Ectodermal cell (in vitro differentiated cells): ENCODE measurements at regions not wholly inside any gene's neighbourhood (a gene's known extent, or its start where the extent isn't known, plus 50 kb on each side); places are given as distances from the start of the nearest gene placed in this dataset.

Experiments
- H3K27ac ChIP-seq: 2 replicates; pipeline ENCODE4 v1.7.0; 2013; ENCODE audit warnings: mild to moderate bottlenecking, low read depth, low read length; ENCODE audit not compliant: insufficient read depth, poor library complexity, severe bottlenecking
- H3K27me3 ChIP-seq: 2 replicates; pipeline ENCODE4 v1.7.0; 2013; ENCODE audit warnings: mild to moderate bottlenecking, low read length; ENCODE audit not compliant: insufficient read depth, control insufficient read depth, poor library complexity, severe bottlenecking
- H3K36me3 ChIP-seq: one replicate; pipeline ENCODE4 v1.7.0; 2013; ENCODE audit warnings: low read length; ENCODE audit not compliant: control insufficient read depth, insufficient read depth
- H3K4me1 ChIP-seq: one replicate; pipeline ENCODE4 v1.7.0; 2013; ENCODE audit warnings: low read length; ENCODE audit not compliant: control insufficient read depth, insufficient read depth
- H3K4me3 ChIP-seq: 2 replicates; pipeline ENCODE4 v1.7.0; 2013; ENCODE audit warnings: low read depth, low read length, control low read depth; ENCODE audit not compliant: insufficient read depth
- H3K9me3 ChIP-seq: 2 replicates; pipeline ENCODE4 v1.7.0; 2013; ENCODE audit warnings: mild to moderate bottlenecking, low read length, moderate library complexity; ENCODE audit not compliant: control insufficient read depth
- WGBS, 2 experiments: methylation state at CpG; one replicate each; pipeline ENCODE4 v1.1.7; 2013; ENCODE audit warnings: missing lambda C conversion rate in 2 of 2; 5-methylcytosine and 5-hydroxymethylcytosine counted together

DNA sequence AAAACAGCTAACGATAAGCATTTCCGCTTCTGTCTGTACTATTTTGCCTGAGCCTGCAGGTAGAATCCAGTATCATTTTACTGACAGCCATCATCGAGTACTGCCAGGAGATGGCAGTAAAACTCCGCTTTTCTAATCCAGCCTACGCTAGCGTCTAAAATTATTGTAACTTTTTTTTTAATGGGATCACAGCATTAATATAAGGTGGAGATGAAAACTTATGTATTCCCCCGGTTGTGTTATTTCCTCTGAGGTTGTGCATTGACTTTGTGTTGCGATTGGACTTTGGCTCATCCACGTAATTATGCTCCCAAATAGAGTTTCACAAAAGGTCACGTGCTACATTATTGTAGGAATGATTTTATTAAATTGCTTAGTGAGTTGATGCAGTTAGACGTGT, 248.1 kb downstream of the C4orf33 start:
- H3K4me1 ChIP-seq: peaks cover 3% of the 10 kb centered on the region
- no peak overlapping the region for H3K27ac ChIP-seq
- H3K9me3 ChIP-seq: peaks cover 2% of the 10 kb centered on the region
- H3K27me3 ChIP-seq: no peaks in the 10 kb centered on the region
- no peaks in the 10 kb centered on the region for H3K36me3 ChIP-seq
- 58 to 66% methylated on average over 10 to 11 of the region's 11 CpGs for WGBS, 2 experiments
- H3K4me3 ChIP-seq: no peak overlapping the region

DNA sequence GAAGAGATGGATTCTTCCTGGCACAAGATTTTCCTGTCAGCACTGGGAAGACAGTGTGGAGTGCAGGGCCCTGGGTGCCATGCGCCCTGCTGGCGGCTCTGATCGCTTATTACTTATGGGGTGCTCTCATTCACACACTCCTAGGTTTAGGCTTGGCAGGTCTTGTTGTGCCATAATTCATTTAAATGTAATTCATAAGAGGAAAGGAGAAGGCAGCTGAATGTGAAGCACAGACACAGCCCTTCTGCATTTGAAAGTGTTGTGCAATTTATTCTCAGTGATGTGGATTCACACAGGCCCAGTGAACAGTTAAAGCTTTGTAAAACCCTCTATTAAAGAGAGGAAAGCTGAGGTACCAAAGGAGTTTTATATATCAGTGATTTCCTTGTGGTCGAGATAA, 249.7 kb downstream of the C4orf33 start:
- WGBS, 2 experiments: 95 to 100% methylated on average over 2 to 4 of the region's 4 CpGs
- Histone ChIP-seq H3K4me3 (no peak overlapping the region), H3K27me3 (no peaks in the 10 kb centered on the region), H3K9me3 (peaks cover 1% of the 10 kb centered on the region), H3K4me1 (peaks cover 3% of the 10 kb centered on the region), H3K27ac (no peak overlapping the region), H3K36me3 (no peaks in the 10 kb centered on the region)

DNA sequence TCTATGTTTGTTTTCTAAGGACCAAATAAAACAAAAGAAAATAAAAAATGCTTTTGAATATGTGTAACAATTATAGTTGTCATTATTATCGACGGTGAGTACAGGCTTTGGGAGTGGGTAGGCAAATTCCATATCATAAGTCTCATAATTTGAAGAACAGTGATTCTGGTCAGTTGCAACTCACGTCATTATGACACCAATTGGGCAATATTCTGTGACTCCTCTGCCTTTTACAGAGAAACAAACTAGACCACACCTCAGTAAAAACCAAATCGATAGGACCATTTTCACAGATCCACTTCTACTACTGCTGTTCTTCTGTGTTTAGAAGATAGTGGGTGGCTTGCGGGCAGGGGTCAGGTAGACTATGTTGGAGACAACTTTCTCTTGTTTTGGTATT, 250.1 kb downstream of the C4orf33 start:
- no peak overlapping the region for H3K4me3 ChIP-seq
- H3K36me3 ChIP-seq: no peaks in the 10 kb centered on the region
- peaks cover 3% of the 10 kb centered on the region for H3K4me1 ChIP-seq
- no peaks in the 10 kb centered on the region for H3K27me3 ChIP-seq
- 96 to 98% methylated on average over 2 to 5 of the region's 5 CpGs for WGBS, 2 experiments
- H3K27ac ChIP-seq: no peak overlapping the region
- H3K9me3 ChIP-seq: no peaks in the 10 kb centered on the region

DNA sequence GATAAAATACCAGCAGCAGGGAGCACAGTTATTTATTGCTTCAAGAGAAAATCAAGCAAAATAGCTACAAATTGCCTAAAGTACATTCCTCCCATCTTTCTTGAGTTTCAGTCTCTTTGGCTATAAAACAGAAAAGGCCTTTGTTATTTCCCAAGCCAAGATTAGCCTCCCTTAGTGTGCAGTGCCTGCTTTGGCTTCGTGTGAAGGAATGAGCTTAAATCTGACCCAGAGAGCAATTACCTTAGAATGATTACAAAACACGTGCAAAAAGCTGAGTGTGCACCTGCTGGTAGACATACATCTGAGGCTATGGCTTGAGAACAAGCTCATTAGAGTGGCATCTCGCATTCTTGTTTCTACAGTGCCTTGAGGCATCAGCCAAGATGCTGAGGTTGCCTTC, 250.8 kb downstream of the C4orf33 start:
- H3K4me1 ChIP-seq: peaks cover 3% of the 10 kb centered on the region
- WGBS, 2 experiments: 85 to 87% methylated on average over 3 of the region's 3 CpGs
- H3K4me3 ChIP-seq: no peak overlapping the region
- no peaks in the 10 kb centered on the region for H3K9me3 ChIP-seq
- H3K27me3 ChIP-seq: no peaks in the 10 kb centered on the region
- H3K27ac ChIP-seq: no peak overlapping the region
- H3K36me3 ChIP-seq: no peaks in the 10 kb centered on the region

DNA sequence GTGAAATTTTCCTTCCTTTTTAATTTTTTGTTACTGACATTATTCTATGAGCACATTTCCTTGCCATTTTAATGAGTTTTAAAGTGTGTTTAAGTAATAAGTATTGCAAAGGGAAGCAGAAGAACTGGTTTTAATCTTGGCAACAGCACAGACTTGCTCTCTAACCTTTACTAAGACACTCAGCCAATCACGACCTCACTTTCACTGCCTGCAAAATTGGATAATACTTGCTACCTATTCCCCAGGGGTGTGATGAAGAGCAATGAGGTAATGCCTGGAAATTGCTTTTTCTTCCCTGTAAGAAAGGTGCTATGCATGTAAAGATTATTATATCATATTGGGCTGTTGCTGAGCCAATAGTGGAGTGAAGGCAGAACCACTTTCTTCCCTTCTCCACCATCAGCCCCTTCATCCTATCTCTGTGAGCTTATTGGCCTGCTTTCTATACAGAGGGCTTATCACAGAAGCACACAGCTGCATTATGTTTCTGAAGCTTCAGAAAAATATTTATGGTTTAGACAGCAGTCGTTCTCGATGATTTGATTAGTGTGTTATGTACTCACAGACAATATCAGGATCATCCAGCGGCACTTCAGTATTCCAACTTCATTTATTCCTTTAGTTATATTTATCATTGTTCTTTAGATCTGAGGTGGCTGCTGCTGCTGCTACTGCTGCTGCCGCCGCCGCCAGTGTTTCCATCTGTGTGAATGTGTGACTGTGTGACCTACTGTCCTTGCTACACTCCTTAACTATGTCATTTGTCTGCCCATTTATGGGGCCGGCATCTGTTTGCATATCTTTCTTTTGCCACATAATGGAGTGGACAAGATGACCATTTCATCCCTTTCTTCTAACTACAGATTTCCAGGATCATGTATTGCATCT, 255.1 kb downstream of the C4orf33 start:
- no peaks in the 10 kb centered on the region for H3K27me3 ChIP-seq
- no peaks in the 10 kb centered on the region for H3K9me3 ChIP-seq
- H3K27ac ChIP-seq: no peak overlapping the region
- H3K36me3 ChIP-seq: no peaks in the 10 kb centered on the region
- H3K4me3 ChIP-seq: no peak overlapping the region
- H3K4me1 ChIP-seq: peaks cover 15% of the 10 kb centered on the region
- WGBS, 2 experiments: 89 to 92% methylated on average over 6 to 8 of the region's 8 CpGs

DNA sequence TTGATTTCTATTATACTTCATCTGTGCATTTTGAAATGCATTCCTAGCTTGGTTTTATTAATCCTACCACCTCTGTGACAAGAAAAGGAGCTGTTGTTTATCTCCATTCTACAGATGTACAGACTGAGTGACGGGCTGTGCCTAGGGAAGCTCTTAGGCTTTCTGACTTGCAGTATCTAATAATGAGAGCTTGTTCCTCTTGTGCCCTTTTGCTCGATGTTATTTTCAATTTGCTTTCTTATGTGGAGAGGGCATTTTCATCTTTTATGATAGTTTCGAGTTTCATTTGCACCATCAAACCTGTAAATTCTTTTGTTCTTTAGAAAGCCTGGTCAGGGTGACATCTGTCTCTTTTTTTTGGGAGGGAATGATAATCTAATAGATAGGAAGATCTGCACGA, 256.5 kb downstream of the C4orf33 start:
- Histone ChIP-seq H3K27ac (no peak overlapping the region), H3K27me3 (no peaks in the 10 kb centered on the region), H3K9me3 (no peaks in the 10 kb centered on the region), H3K4me1 (peaks cover 14% of the 10 kb centered on the region), H3K36me3 (no peaks in the 10 kb centered on the region), H3K4me3 (no peak overlapping the region)
- WGBS, 2 experiments: 95 to 98% methylated on average over 3 to 4 of the region's 4 CpGs

DNA sequence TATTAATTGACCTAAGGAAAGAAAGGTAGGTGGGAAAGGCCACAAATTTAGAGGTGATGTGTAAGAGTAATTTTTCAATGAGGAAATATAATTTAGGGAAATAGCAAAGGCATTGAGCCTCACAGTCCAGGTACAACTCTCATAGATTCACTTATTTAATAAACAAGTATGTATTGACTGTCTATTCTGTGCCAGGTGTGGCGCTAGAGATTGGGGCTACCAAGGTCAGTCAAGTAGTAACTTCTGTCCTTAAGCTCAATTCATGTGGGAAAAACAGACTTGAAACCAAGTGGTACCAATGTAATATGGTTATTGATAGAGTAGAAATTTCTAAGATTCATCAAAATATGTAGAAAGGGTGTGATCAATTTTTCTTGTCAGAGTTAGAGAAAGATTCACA, 257.5 kb downstream of the C4orf33 start:
- no peaks in the 10 kb centered on the region for H3K36me3 ChIP-seq
- H3K27me3 ChIP-seq: no peaks in the 10 kb centered on the region
- H3K27ac ChIP-seq: no peak overlapping the region
- H3K4me3 ChIP-seq: no peak overlapping the region
- 94 to 100% methylated on average over 1 of the region's 1 CpG for WGBS, 2 experiments
- no peaks in the 10 kb centered on the region for H3K9me3 ChIP-seq
- peaks cover 14% of the 10 kb centered on the region for H3K4me1 ChIP-seq

DNA sequence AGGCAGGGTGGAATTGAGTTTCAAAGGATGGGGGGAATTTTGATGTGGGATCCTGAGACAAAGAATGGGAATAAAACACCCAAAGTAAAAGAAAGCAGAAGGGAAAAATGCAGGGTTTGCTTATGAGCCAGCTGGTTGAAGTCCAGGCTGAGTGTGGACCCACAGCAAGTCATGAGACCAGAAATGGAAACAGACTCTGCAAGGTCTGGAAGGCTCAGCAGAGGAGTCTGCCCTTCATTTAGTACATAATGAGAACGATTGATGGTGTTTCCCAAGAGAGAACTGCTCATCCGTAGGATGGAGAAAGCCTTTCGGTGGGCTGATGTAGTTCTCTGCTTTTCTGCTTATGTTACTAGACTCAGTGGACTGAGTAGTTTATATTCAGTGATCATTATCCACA, 259.1 kb downstream of the C4orf33 start:
- no peak overlapping the region for H3K27ac ChIP-seq
- 87 to 90% methylated on average over 3 of the region's 3 CpGs for WGBS, 2 experiments
- H3K36me3 ChIP-seq: no peaks in the 10 kb centered on the region
- H3K9me3 ChIP-seq: no peaks in the 10 kb centered on the region
- H3K4me1 ChIP-seq: peaks cover 14% of the 10 kb centered on the region
- H3K27me3 ChIP-seq: no peaks in the 10 kb centered on the region
- no peak overlapping the region for H3K4me3 ChIP-seq

DNA sequence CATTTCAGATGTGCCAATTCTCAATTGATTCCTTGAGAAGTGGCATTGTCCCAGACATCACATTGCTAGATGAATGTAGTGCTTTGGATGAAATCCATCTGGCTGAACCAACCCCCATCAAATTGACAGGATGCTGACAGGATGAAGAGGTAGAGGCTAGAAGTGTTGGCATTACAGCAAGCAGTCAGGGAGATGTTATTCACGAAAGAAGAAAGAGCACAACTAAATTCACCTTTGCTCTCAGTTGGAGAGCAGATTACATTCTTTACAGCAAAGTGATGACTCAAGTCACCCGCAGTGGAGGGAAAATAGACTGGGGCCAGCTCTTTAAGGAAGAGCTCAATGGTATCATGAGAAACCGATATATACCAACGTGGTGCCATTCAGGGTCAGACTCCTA, 259.6 kb downstream of the C4orf33 start:
- WGBS, 2 experiments: 23 to 25% methylated on average over 4 of the region's 4 CpGs
- Histone ChIP-seq H3K9me3 (no peaks in the 10 kb centered on the region), H3K27ac (no peak overlapping the region), H3K4me1 (peaks cover 14% of the 10 kb centered on the region), H3K27me3 (no peaks in the 10 kb centered on the region), H3K4me3 (no peak overlapping the region), H3K36me3 (no peaks in the 10 kb centered on the region)

DNA sequence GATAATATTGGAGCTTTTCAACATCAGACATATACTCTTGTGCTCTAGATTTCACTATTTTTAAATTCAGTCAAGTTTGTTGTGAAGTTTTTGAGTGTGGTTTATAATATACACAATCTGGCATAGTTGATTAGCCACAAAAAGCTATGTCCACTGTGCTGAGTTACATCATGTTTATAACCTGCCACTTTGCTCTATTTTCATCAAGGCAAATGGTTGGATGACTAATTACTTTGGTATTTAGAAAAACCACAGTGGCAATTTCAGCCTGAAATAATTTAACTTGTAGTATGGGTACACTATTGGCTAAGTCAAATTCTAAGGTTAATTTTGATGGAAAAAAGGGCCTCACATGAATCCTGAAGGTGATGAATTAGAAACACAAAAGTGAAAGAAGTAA, 262.6 kb downstream of the C4orf33 start:
- peaks cover 14% of the 10 kb centered on the region for H3K4me1 ChIP-seq
- H3K27ac ChIP-seq: no peak overlapping the region
- no peaks in the 10 kb centered on the region for H3K27me3 ChIP-seq
- no peaks in the 10 kb centered on the region for H3K9me3 ChIP-seq
- H3K36me3 ChIP-seq: no peaks in the 10 kb centered on the region
- no peak overlapping the region for H3K4me3 ChIP-seq
